G401.6 (cell line): ENCODE measurements at regions not wholly inside any gene's neighbourhood (a gene's known extent, or its start where the extent isn't known, plus 50 kb on each side); places are given as distances from the start of the nearest gene placed in this dataset.

Experiments
- FAIRE-seq: peaks from 2 replicates; lab custom pipeline; 2012; peaks lifted over from hg19 to GRCh38; lab: Jason Lieb, UNC

DNA sequence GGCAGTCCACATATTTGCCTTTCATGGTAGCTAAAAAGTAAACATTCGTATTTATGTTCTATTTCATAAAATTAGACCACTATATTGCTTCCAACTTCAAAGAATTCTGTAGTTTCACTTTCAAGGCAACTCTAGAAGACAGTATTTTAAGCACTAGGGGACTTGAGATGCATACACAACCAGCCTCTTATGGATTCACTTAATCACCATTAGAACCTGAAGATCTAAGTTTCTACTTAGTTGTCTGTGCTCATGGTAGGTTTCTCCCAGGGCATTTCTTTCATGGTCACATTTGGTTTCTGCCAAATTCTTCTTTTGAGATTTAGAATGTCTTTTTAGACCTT is 209.9 kb upstream of the HCCS start:
- no peak for FAIRE-seq

DNA sequence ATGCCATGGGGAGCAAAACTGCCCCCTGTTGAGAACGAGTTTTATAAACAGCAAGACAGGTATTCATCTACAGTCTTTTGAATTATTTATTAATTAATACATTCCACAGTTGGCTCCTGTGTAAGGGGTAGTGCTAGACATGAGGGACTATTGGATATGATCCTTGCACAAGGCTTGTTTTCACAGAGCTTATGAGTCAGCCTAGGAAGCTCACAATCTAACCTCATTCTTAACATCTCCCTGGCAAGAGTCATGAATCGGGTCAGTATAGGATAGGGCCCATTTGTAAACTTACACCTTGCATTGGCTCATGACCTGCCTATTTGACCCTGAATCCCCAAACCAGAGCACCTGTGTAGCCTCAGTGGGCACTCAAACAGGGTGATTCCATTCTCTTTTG is 209.1 kb upstream of the HCCS start:
- FAIRE-seq = no peak

DNA sequence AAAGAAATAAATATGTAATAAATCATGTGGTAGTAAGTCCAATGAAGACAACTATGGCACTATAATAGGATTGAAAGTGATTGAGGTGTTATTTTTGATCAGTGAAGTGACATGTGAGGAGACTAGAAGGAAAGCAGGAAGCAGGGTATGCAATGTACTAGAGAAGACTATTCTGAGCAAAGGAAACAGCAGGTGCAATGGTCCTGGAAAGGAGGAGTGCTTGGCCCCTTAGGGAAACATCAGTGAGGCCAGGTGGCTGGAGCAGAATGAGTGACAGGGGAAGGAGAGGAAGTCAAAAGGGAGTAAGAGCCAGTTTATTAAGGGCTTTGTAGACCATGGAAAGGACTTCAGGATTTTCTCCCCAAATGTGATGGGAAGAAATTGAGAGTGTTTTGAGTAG is 207.6 kb upstream of the HCCS start:
- FAIRE-seq = no peak

DNA sequence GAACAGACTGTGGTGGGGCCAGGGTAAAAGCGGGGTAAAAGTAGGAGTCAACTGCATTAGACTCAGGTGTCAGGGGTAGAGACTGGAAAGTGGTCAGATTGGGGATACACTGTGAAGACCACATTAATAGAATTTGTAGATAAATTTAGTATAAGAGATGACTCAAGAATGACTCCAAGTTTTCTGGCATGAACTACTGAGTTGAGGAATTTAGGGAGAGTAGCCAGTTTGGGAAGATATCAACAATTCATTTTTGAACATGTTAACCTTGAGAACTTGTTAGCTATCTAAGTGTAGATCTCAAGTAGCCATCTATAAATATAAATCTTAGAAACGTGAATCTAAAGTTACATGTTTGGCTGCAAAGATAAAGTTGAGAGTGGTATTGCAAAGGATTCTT is 206.9 kb upstream of the HCCS start:
- no peak for FAIRE-seq

DNA sequence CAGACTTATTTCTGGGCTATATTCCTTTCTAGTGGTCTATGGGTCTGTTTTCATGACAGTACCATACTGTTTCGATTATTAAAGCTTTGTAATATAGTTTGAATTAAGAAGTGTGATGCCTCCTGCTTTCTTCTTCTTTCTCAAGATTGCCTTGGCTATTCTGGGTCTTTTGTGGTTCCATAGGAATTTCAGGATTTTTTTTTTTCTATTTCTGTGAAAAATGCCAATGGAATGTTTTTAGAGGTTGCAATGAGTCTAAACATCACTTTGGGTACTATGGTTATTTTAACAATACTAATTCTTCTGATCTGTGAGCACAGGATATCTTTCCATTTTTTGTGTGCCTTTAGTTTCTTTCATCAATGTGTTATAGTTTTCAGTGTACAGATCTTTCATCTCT is 204.3 kb upstream of the HCCS start:
- no peak for FAIRE-seq

DNA sequence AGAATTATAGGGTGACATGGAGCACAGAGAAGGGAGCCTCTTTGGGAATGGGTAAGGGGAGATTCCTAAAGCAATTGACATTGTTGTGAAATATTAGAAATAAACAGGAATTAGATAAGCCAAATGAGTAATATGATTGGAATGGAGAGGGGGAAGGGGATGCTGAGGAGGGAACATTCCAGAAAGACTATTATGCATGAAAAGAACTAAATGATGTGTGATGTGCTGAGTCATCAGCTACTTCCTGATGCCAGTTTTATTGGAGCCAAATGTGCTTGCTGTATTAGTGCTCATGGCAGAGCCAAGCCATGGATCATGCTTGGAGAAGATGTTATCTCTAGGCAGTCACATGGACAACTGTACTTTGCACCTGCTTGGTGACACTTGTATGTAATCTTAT is 189.0 kb upstream of the HCCS start:
- FAIRE-seq = no peak

DNA sequence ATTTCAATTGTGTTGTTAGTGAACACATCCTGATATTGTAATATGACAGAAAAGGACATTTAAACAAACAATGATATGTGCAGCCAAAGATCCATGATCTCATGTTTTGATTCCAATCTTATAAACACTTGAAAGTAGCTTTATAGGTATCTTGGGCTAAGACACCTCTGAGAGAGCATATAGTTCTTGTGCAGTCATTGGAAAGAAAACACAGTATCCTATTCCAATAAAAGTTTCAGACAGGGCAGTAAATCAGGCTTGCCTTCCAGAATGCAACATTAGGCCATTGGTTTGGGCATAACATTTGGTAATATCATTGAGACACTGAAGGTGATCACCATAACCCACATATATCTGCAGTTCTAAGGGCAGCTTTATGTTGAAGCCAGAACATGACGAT is 188.3 kb upstream of the HCCS start:
- FAIRE-seq = no peak

DNA sequence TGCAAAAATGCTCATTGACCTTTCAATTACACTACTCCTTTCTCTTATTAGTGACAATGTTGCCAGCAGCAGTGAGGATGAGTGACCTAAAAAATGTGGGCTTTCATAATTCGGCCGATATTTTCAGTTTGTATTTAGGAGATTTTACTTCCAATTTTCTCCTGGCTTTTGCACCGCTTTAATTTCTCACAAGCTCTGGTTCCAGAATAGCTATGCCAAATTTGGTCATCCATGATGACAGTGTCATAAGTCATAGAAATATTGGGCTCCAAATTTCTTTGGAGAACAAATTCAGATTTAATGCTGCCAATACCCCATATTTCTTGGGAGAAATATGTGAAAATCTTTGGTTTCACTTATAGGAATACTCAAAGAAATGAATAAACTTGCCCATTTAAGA is 187.7 kb upstream of the HCCS start:
- no peak for FAIRE-seq

DNA sequence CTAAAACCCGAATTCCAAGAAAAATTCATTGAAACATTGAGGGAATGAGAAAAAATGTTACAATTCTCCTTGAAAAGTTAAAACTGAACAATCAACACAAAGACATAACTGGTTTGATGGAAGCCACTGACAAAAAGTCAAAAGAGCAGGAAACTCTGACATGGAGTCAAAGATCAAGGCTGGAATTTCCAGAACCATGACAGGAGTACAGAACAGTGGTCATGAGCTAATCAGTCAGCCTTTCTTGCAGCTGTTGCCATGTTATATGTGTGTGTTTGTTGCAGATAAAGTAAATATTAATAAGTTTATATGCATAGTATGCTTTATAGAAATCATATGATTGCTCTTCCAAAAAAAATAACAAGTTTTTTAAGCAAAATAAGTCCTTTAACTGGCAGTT is 184.7 kb upstream of the HCCS start:
- no peak for FAIRE-seq

DNA sequence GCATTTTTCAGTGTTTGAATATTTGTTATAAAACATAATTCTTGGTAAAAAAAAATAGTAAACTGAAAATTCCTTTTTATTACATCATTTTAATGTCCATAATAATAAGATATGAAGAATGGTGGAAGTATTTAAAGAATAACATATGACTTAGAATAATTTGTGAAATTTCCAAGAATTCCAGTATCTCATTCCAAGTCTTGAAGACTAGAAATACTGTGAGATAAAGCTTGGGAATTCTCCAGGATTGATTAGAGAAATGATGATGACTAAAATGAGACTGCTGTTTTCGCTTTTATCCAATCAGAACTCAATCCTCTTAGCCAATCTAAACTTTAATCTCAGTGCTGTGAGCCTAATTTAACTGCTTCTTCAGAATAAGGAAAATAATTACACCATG is 184.2 kb upstream of the HCCS start:
- no peak for FAIRE-seq

DNA sequence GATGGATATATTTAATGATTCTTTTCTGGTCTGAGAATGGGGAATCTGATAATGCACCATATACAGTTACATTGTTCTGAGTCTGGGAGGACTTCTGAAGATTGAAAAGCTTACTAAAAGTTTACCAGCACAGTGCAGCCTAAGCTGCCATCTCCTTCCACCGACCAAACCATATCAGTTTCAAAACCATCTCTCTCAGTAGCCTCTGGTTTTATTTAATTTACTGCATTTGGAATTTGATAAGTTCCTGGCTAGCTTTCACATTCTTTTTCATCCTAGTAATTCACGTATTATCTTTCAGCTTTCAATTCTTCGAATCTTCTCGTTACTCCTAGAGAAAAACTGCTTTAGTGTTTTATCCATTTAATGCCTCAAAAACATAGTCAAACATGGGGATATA is 181.4 kb upstream of the HCCS start:
- no peak for FAIRE-seq

DNA sequence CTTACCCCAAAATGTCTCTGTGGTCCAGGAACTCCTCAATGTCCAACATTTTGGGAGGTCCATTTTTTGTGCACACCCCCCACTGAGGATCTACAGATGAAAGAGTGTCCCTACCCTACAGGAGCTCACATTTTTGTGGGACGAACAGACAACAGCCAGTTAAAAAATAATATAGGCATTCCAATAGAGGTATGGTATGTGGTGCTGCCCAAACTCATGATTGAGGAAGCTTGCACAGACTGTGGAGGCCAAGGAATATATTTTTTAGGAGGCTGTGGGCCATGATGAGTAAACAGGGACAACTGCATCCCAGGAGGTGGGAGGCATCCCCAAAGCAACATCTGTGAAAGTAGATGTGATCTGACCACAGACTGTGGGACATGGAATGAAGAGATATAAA is 181.0 kb upstream of the HCCS start:
- no peak for FAIRE-seq

DNA sequence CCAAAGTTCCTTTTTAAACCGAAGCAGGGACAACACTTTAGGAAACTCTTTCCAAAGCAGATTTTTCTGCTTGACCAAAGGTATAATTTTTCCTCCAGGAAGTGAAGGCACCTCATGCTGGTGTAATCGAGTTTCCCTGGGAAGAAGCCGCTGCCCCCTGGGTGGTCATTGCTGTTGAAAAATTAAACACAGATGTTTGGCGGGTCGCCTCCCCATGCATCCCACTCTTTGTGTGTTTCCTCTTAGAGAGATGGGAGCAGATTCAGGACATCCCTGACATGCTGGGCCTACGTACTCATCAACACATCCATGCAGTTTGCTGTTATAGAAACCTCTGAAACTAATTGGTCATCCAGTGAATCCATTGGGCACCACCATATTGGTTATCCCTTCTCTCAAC is 179.2 kb upstream of the HCCS start:
- FAIRE-seq = no peak

DNA sequence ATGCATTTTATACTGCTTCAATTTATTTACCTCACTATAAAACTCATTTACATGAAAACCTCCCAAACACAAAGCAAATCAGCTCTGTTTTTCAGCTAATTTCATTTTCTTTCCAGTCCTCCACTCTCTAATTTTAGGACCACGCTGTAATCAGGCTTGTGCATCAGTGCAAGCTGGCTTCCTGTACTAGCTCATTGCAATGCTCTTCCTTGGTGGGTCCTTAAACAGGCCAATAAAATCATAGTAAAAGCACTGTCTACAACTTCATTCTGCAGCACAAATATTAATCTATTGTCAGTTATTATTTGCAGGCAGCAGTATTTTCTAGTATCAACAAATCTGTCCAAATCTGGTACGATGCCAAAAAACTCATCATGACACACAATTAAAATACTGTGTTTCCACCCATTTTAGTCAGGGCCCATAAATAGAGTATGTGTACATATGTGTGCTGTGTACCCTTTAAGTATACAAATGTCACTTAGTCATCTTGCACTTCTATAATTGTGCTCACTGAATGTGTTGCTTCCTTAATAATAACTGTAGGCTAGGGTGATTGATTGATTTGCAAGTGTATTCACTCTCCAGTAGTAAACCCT is 178.2 kb upstream of the HCCS start:
- FAIRE-seq = no peak

DNA sequence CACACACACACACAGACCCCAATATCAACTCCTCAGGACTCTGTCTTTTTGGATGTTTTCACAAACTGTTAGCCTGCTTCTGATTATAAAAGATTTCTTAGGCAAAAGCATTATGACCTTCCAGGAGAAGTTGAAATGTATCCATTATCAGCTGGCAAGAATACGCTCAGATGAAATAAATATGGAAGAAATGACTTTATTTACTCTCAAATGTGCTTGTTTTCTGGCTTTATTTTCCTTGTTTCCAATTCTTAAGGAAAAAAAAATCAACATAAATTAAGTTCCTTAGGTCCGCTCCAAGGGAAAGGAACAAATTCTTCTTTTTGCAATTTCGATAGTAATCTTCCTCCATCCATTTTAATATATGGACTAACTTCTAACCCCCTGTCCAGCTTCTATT is 175.6 kb upstream of the HCCS start:
- no peak for FAIRE-seq

DNA sequence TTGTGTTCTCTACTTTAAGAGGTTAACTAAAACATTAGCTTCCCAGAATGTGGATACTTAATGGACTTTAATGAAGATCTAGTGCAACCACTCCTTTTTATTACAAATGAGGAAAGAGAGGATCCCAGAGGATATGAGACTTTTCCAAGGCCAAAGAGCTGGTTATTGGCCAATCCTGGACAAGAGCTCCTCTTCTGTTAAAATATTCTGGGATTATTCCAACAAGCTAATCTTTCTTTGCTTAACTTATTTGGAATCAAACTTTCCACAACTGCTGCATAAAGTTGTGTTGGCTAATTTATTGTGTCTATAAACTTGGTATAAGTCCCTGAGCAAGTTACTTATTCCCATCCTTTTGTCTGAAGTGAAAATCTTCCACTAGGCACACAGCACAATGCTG is 174.2 kb upstream of the HCCS start:
- no peak for FAIRE-seq

DNA sequence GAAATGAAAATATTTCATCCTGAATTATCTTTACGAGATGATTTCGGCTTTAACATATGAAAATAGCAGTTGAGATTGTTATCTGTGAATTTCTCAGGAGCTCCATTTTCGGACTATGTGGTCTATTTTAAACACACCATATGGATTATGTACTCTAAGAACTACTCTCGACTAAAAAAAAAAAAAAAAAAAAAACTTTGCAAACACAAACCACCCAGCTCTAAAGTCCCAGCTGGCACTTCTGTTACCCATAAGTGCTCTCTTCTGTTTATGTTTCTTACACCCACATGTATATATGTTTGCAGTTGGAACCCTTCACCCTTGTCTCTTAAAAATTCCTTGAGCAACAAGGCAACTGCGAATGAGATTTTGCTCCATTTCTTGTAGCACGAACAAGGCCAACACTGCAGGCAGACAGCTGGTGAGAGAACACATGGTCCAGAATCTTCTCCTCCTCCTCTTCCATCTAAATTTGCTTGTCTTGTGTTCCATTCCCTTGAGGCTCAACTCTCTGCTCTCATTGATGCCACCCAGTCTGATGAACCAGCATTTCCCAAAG is 172.7 kb upstream of the HCCS start:
- FAIRE-seq = no peak

DNA sequence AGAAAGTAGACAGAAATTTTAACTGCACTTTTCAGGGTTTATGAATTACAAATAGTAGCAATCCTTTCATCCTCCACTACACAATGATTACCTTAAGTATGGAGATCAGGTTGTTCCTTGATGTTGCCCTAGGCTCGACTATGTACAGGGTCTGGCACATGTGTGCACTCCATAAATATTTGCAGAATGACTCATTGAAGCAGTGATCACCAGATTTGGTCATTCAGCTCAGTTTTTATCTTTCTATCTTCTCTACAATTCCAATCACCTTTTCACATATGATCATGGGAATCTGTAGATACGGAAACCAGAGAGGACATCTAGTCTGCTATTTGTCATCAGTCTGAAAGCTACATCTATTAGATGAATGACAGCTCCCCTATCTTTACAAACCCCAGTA is 171.7 kb upstream of the HCCS start:
- no peak for FAIRE-seq

DNA sequence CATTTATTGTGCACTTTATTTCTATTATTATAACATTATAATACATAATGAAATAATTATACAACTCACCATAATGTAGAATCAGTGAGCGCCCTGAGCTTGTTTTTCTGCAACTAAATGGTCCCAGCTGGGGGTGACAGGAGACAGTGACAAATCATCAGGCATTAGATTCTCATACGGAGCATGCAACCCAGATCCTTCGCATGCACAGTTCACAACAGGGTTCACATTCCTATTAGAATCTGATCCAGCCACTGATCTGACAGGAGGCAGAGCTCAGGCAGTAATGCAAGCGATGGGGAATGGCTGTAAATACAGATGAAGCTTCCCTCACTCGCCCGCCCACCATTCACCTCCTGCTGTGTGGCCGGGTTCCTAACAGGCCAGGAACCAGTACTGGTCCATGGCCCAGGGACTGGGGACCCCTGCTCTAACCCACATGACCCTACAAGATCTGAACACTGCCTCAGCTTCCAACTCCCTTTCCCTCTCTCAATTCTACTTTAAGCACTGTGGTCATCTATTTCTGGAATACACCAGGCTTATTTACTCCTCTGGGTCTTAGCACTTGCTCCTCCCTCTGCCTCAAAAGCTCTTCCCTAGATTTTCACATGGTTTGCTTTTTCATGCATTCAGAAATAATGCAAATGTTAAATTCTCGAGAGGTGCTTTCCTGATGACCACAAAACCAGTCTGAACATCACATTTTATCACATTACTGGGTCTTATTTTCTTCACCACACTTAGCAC is 166.8 kb upstream of the HCCS start:
- FAIRE-seq = no peak

DNA sequence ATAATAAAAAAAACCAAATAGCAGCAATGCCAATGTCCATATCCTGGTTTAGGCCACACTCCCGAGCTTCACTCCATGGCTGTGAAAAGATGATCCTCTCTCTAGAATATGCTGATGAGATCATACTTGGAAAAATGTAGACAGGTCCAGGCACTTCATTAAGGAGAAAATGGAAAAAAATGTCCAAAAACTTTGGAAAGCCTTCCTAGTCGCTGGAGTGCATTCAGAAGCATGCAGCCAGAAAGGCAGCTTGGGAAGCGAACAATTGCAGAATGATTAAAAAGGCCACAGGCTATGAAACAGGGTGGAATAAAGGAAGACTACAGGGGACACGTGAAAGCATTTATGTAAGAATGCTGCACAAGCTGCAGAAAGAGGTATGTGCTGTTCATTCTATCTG is 165.6 kb upstream of the HCCS start:
- no peak for FAIRE-seq

DNA sequence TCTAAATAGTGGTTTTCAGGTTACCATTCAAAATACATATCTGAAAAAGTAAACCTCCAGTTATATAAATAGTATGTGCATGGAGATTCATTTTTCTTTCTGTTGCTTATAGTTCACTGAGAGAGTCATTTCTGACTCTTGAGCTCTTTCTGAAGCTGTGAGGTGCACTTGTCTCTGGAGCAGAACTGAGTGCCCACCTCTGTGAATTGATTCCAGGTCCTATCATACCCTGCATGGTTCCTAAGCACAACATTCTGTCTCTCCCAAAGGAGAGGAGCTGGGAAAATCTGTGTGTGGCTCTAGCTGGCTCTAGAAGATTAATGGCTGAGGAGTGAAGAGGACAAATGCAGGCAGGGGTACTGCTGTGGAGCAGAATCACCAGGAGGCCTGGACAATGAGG is 161.6 kb upstream of the HCCS start:
- no peak for FAIRE-seq

DNA sequence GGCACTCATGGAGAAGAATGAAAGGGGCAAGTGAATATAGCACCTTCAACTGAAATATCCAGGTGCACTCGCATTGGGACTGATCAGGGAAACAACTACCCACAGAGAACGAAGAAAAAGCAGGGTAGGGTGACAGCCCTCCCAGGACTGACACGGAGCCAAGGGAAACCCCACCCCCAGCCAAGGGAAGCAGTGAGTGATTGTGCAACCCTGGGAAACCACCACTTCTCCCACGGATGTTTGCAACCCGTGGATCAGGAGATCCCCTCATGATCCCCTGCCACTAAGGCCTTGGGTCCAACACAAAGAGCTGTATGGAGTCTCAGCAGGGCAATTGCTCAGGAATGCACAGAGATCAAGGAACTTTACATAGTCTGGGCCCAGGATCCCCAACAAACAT is 158.5 kb upstream of the HCCS start:
- FAIRE-seq = no peak

DNA sequence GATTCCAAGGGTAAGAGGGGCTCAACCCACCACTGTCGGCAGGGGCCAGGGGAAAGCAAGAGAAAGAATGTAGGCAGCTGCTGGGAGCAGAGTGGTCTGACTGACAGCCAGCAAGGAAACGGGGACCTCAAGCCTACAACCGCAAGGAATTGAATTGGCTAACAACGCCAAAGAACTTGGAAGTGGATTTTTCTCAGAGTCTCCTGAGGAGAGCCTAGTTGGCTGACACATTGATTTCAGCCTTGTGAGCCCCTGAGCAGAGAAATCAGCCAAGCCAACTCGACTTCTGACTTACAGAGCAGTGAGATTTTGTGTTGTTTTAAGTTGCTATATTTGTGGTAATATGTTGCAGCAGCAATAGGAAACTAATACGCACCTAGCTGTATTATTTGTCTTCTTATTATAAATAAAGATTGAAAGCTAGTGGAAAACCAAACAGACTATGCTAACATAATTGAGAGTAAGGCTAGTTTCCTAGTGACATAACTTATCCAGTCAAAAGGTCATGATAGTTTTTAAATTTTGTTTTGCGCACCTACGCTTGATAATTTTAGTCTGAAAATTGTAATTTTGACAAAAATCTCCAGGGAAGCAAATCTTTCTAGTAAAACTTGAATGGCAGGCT is 145.8 kb upstream of the HCCS start:
- FAIRE-seq = no peak

DNA sequence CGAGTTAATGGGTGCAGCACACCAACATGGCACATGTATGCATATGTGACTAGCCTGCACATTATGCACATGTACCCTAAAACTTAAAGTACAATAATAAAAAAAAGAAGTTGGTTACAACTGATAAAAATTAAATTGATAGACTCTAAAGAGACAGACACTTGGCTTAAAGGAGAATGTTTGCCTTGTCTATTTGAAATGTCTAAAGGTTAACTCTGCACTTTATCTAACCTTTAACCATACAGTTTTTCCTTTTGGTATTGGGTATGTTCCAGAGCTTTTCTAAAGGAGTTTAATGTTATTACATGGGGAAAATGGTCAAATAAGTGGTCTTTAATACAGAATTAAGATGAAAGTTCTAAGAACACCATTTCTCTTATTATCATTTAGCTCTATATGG is 145.1 kb upstream of the HCCS start:
- no peak for FAIRE-seq
